ENCODE measurements at regions not wholly inside any gene's neighbourhood (a gene's known extent, or its start where the extent isn't known, plus 50 kb on each side); places are given as distances from the start of the nearest gene placed in this dataset.

- no peak for TF ChIP-seq CTCF (IDR thresholded peaks at IDR 0.05; ENCODE audit: insufficient read depth, missing control alignments)
- DNase-seq (ENCODE audit: insufficient read length, low spot score), result no peak
- no peak for FAIRE-seq
Observed at GRCh38 chr2:41910126-41910525, 137.7 kb upstream of the PKDCC start.

GRCh38 chr2:41911033-41911432, 136.8 kb upstream of the PKDCC start:
- no peak for TF ChIP-seq CTCF (IDR thresholded peaks at IDR 0.05; ENCODE audit: insufficient read depth, missing control alignments)
- DNase-seq (ENCODE audit: insufficient read length, low spot score) (no peak), FAIRE-seq (no peak)

GRCh38 chr2:41912337-41912736, 135.5 kb upstream of the PKDCC start:
- DNase-seq (ENCODE audit: insufficient read length, low spot score) (no peak), FAIRE-seq (no peak)
- TF ChIP-seq CTCF (IDR thresholded peaks at IDR 0.05; ENCODE audit: insufficient read depth, missing control alignments), result no peak

GRCh38 chr2:41912776-41913175, 135.0 kb upstream of the PKDCC start:
- no peak for FAIRE-seq
- TF ChIP-seq CTCF (IDR thresholded peaks at IDR 0.05; ENCODE audit: insufficient read depth, missing control alignments), result no peak
- DNase-seq (ENCODE audit: insufficient read length, low spot score), result no peak

GRCh38 chr2:41913311-41913710, 134.5 kb upstream of the PKDCC start:
- no peak for TF ChIP-seq CTCF (IDR thresholded peaks at IDR 0.05; ENCODE audit: insufficient read depth, missing control alignments)
- FAIRE-seq (no peak), DNase-seq (ENCODE audit: insufficient read length, low spot score) (no peak)

- no peak for DNase-seq (ENCODE audit: insufficient read length, low spot score)
- TF ChIP-seq CTCF (IDR thresholded peaks at IDR 0.05; ENCODE audit: insufficient read depth, missing control alignments), result no peak
- no peak for FAIRE-seq
Observed at GRCh38 chr2:41913921-41914609, 133.8 kb upstream of the PKDCC start.

- FAIRE-seq, result no peak
- TF ChIP-seq CTCF (IDR thresholded peaks at IDR 0.05; ENCODE audit: insufficient read depth, missing control alignments), result no peak
- no peak for DNase-seq (ENCODE audit: insufficient read length, low spot score)
Observed at GRCh38 chr2:41914936-41915335, 132.9 kb upstream of the PKDCC start.

Data from D721Med (cell line).